ENCODE measurements at regions not wholly inside any gene's neighbourhood (a gene's known extent, or its start where the extent isn't known, plus 50 kb on each side); places are given as distances from the start of the nearest gene placed in this dataset.

DNA sequence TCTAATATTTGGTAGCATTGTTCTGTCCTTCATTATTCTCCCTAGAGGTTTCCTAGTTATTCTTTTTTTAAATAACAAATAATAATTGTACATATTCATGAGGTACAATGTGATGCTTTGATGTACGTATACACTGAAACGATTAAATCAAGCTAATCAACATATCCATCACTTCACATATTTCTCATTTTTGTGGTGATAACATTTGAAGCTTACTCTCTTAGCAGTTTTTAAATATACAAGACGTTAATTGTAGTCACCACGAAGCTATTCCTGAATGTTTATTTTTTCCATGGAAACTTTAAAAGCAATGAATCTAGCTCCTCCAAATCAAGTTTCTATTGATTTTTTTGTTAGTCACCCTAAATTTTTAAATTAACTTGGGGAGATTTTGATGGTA is 81.1 kb upstream of the PRNP start:
- TF ChIP-seq CTCF (IDR thresholded peaks at IDR 0.05), result no peak
- TF ChIP-seq POLR2A (IDR thresholded peaks at IDR 0.05), result no peak

Data from lower leg skin (tissue), 3 donors.